ENCODE measurements at regions not wholly inside any gene's neighbourhood (a gene's known extent, or its start where the extent isn't known, plus 50 kb on each side); places are given as distances from the start of the nearest gene placed in this dataset.

DNA sequence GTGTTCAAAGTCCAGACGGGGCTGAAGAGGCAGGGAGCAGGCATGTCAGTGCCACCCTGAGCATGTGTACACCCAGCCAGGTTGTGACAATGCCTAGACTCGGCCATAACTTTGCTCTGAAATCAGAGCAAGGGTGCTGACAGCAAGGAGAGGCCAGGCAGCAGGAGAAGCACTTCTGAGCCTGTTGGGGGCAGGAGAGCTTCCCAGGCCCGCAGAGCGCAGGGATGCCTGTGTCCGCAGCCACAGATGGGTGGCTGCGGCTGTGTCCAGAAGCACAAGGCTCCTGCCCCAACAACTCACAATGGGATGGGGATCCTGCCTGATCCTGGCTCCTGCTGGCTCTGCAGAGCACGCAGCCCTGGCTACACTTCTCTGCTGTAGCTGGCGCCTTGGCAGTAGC is 373.9 kb downstream of the CHSY3 start:
- no peaks in the 10 kb centered on the region for H3F3A ChIP-seq (ENCODE audit: insufficient read depth, low read depth)
- H3K79me2 ChIP-seq (ENCODE audit: low read depth): no peaks in the 10 kb centered on the region
- H3K4me2 ChIP-seq: no peak overlapping the region
- no peaks in the 10 kb centered on the region for H4K20me1 ChIP-seq (ENCODE audit: insufficient read depth)
- intact Hi-C loops (cut with micrococcal nuclease; ENCODE audit: unreplicated experiment): no loop called here
- no peak overlapping the region for H3K27ac ChIP-seq
- ChIA-PET CTCF (no interaction called here), POLR2A (ENCODE audit: unreplicated experiment) (no interaction called here)
- no peak overlapping the region for H2AFZ ChIP-seq
- no peak overlapping the region for H3K4me3 ChIP-seq
- no peaks in the 10 kb centered on the region for H3K9me2 ChIP-seq (ENCODE audit: insufficient read depth)
- no peaks in the 10 kb centered on the region for H3K27me3 ChIP-seq (ENCODE audit: insufficient read depth, low read depth)
- no peaks in the 10 kb centered on the region for H3K36me3 ChIP-seq (ENCODE audit: low read depth)
- H3K9me3 ChIP-seq (ENCODE audit: insufficient read depth, low read depth): no peaks in the 10 kb centered on the region
- no TSS peak for BruUV-seq (replicated peaks)
- TF ChIP-seq EZH2 (IDR thresholded peaks at IDR 0.05; ENCODE audit: low read depth): no peak
- no peak for TF ChIP-seq CTCF (conservative IDR thresholded peaks at IDR 0.05)
- no peaks in the 10 kb centered on the region for H3K4me1 ChIP-seq (replicated peaks; ENCODE audit: insufficient read depth)
- DNase-seq: no peak

GRCh38 chr5:130277522-130277921 is 373.3 kb downstream of the CHSY3 start:
- CTCF ChIA-PET: no interaction called here
- no peak overlapping the region for H3K27ac ChIP-seq
- H3K27me3 ChIP-seq (ENCODE audit: insufficient read depth, low read depth): no peaks in the 10 kb centered on the region
- no TSS peak for BruUV-seq (replicated peaks)
- intact Hi-C loops (cut with micrococcal nuclease; ENCODE audit: unreplicated experiment): no loop called here
- H3K9me3 ChIP-seq (ENCODE audit: insufficient read depth, low read depth): no peaks in the 10 kb centered on the region
- H3K79me2 ChIP-seq (ENCODE audit: low read depth): no peaks in the 10 kb centered on the region
- TF ChIP-seq EZH2 (IDR thresholded peaks at IDR 0.05; ENCODE audit: low read depth) (no peak), CTCF (conservative IDR thresholded peaks at IDR 0.05) (no peak)
- H2AFZ ChIP-seq: no peak overlapping the region
- POLR2A ChIA-PET (ENCODE audit: unreplicated experiment): no interaction called here
- no peaks in the 10 kb centered on the region for H3K36me3 ChIP-seq (ENCODE audit: low read depth)
- no peak for DNase-seq
- H4K20me1 ChIP-seq (ENCODE audit: insufficient read depth): no peaks in the 10 kb centered on the region
- H3K9me2 ChIP-seq (ENCODE audit: insufficient read depth): no peaks in the 10 kb centered on the region
- H3K4me3 ChIP-seq: no peak overlapping the region
- no peak overlapping the region for H3K4me2 ChIP-seq
- no peaks in the 10 kb centered on the region for H3F3A ChIP-seq (ENCODE audit: insufficient read depth, low read depth)
- no peaks in the 10 kb centered on the region for H3K4me1 ChIP-seq (replicated peaks; ENCODE audit: insufficient read depth)

GRCh38 chr5:130277002-130277401 is 372.7 kb downstream of the CHSY3 start:
- H3K4me2 ChIP-seq: no peak overlapping the region
- no peak overlapping the region for H2AFZ ChIP-seq
- no peaks in the 10 kb centered on the region for H3K36me3 ChIP-seq (ENCODE audit: low read depth)
- POLR2A ChIA-PET (ENCODE audit: unreplicated experiment): no interaction called here
- H3K9me2 ChIP-seq (ENCODE audit: insufficient read depth): no peaks in the 10 kb centered on the region
- no peaks in the 10 kb centered on the region for H3K79me2 ChIP-seq (ENCODE audit: low read depth)
- CTCF ChIA-PET: no interaction called here
- no peak overlapping the region for H3K27ac ChIP-seq
- intact Hi-C loops (cut with micrococcal nuclease; ENCODE audit: unreplicated experiment): no loop called here
- H3K4me3 ChIP-seq: no peak overlapping the region
- H3K4me1 ChIP-seq (replicated peaks; ENCODE audit: insufficient read depth): no peaks in the 10 kb centered on the region
- no peaks in the 10 kb centered on the region for H4K20me1 ChIP-seq (ENCODE audit: insufficient read depth)
- no peak for TF ChIP-seq EZH2 (IDR thresholded peaks at IDR 0.05; ENCODE audit: low read depth)
- no peak for TF ChIP-seq CTCF (conservative IDR thresholded peaks at IDR 0.05)
- BruUV-seq (replicated peaks): no TSS peak
- no peak for DNase-seq
- no peaks in the 10 kb centered on the region for H3K27me3 ChIP-seq (ENCODE audit: insufficient read depth, low read depth)
- H3K9me3 ChIP-seq (ENCODE audit: insufficient read depth, low read depth): no peaks in the 10 kb centered on the region
- H3F3A ChIP-seq (ENCODE audit: insufficient read depth, low read depth): no peaks in the 10 kb centered on the region
